ENCODE measurements at regions not wholly inside any gene's neighbourhood (a gene's known extent, or its start where the extent isn't known, plus 50 kb on each side); places are given as distances from the start of the nearest gene placed in this dataset.

GRCh38 chr3:139755551-139755950, 77.8 kb upstream of the NMNAT3 start:
- TF ChIP-seq, protein P1, sequence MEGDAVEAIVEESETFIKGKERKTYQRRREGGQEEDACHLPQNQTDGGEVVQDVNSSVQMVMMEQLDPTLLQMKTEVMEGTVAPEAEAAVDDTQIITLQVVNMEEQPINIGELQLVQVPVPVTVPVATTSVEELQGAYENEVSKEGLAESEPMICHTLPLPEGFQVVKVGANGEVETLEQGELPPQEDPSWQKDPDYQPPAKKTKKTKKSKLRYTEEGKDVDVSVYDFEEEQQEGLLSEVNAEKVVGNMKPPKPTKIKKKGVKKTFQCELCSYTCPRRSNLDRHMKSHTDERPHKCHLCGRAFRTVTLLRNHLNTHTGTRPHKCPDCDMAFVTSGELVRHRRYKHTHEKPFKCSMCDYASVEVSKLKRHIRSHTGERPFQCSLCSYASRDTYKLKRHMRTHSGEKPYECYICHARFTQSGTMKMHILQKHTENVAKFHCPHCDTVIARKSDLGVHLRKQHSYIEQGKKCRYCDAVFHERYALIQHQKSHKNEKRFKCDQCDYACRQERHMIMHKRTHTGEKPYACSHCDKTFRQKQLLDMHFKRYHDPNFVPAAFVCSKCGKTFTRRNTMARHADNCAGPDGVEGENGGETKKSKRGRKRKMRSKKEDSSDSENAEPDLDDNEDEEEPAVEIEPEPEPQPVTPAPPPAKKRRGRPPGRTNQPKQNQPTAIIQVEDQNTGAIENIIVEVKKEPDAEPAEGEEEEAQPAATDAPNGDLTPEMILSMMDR (IDR thresholded peaks at IDR 0.05; ENCODE audit: low read length): no peak
- TF ChIP-seq EZH2phosphoT487 (IDR thresholded peaks at IDR 0.05; ENCODE audit: low read length) (no peak), EZH2 (optimal IDR thresholded peaks at IDR 0.05; ENCODE audit: low read depth, low read length) (no peak)

Data from MM.1S (cell line).